ENCODE measurements at regions not wholly inside any gene's neighbourhood (a gene's known extent, or its start where the extent isn't known, plus 50 kb on each side); places are given as distances from the start of the nearest gene placed in this dataset.

- Histone ChIP-seq H3K27ac (no peak overlapping the region), H3K4me3 (no peak overlapping the region), H3K4me2 (no peak overlapping the region), H3K4me1 (no peaks in the 10 kb centered on the region), H3K9me3 (no peaks in the 10 kb centered on the region)
- CTCF ChIA-PET: interaction anchor here (1.2 kb wide), 1 partner anchor 22 kb away, joined by 3 read pairs; no protein-coding TSS in a partner anchor
- POLR2A ChIA-PET: no interaction called here
- FAIRE-seq (no peak), DNase-seq (ENCODE audit: low read depth in 1 of 2, low spot score in 1 of 2) (no peak), ATAC-seq (no peak)
- WGBS (ENCODE audit: missing lambda C conversion rate): 12% methylated on average over 2 of the region's 2 CpGs
- TF ChIP-seq FOSL2 (IDR thresholded peaks at IDR 0.05) (no peak), FOSL2 (CRISPR knock-in tag; IDR thresholded peaks at IDR 0.05) (no peak), HOXB5 (CRISPR knock-in tag; IDR thresholded peaks at IDR 0.05) (no peak), ZSCAN20 (CRISPR knock-in tag; IDR thresholded peaks at IDR 0.05) (no peak), RARB (CRISPR knock-in tag; IDR thresholded peaks at IDR 0.05) (no peak), EHF (CRISPR knock-in tag; IDR thresholded peaks at IDR 0.05) (no peak), RAD21 (conservative IDR thresholded peaks at IDR 0.05 in 1 of 2, IDR thresholded peaks at IDR 0.05 in 1 of 2) (no peak), CEBPB (IDR thresholded peaks at IDR 0.05) (no peak), ZC3H11A (IDR thresholded peaks at IDR 0.05) (no peak), CBX2 (IDR thresholded peaks at IDR 0.05; ENCODE audit: borderline replicate concordance, low read depth) (no peak), KDM1A (IDR thresholded peaks at IDR 0.05; ENCODE audit: low read depth) (no peak), NPAS2 (CRISPR knock-in tag; IDR thresholded peaks at IDR 0.05; ENCODE audit: borderline replicate concordance) (no peak), USF2 (IDR thresholded peaks at IDR 0.05) (no peak), EHMT2 (IDR thresholded peaks at IDR 0.05; ENCODE audit: low read depth) (no peak), BCL3 (IDR thresholded peaks at IDR 0.05) (no peak)
Observed at GRCh38 chr11:80415580-80415979, 974.8 kb upstream of the TENM4 start.

- DNase-seq (ENCODE audit: low read depth in 1 of 2, low spot score in 1 of 2): no peak
- ATAC-seq: no peak
- Histone ChIP-seq H3K4me1 (no peaks in the 10 kb centered on the region), H3K9me3 (no peaks in the 10 kb centered on the region), H3K4me2 (no peak overlapping the region), H3K4me3 (no peak overlapping the region), H3K27ac (no peak overlapping the region)
- 11% methylated on average over 7 of the region's 7 CpGs for WGBS (ENCODE audit: missing lambda C conversion rate)
- TF ChIP-seq RAD21 (conservative IDR thresholded peaks at IDR 0.05 in 1 of 2, IDR thresholded peaks at IDR 0.05 in 1 of 2) (no peak), KDM5A (IDR thresholded peaks at IDR 0.05) (no peak), MAX (IDR thresholded peaks at IDR 0.05) (no peak), FOSL2 (IDR thresholded peaks at IDR 0.05) (no peak), FOSL2 (CRISPR knock-in tag; IDR thresholded peaks at IDR 0.05) (no peak), RFX5 (IDR thresholded peaks at IDR 0.05) (no peak), HEYL (CRISPR knock-in tag; IDR thresholded peaks at IDR 0.05) (no peak), PHF8 (IDR thresholded peaks at IDR 0.05; ENCODE audit: borderline replicate concordance, low read depth) (no peak), PBX3 (IDR thresholded peaks at IDR 0.05) (no peak), BCL3 (IDR thresholded peaks at IDR 0.05) (no peak), HOXB13 (CRISPR knock-in tag; IDR thresholded peaks at IDR 0.05; ENCODE audit: low read depth) (no peak), ATOH8 (CRISPR knock-in tag; IDR thresholded peaks at IDR 0.05; ENCODE audit: low read depth) (no peak)
- CTCF ChIA-PET: interaction anchor here (1.2 kb wide), 1 partner anchor 24 kb away, joined by 3 read pairs; no protein-coding TSS in a partner anchor
- POLR2A ChIA-PET: no interaction called here
- FAIRE-seq: no peak
Observed at GRCh38 chr11:80414181-80415165, 973.6 kb upstream of the TENM4 start.
